Upper lobe of left lung (tissue), 6 donors: ENCODE measurements at regions not wholly inside any gene's neighbourhood (a gene's known extent, or its start where the extent isn't known, plus 50 kb on each side); places are given as distances from the start of the nearest gene placed in this dataset.

ENCODE experiments used
- ATAC-seq, 2 donors: fragments of 200-7000 bp; cut with Tn5 transposase; one replicate each; pipeline ENCODE4 v1.9.1; 2022; ENCODE audit warnings: mild to moderate bottlenecking in 2 of 2, moderate library complexity in 2 of 2; ENCODE audit not compliant: low FRiP score in 2 of 2
- DNase-seq, 2 donors: peaks; one replicate each; pipeline ENCODE4 v3.0.0-alpha.2; 2019 to 2020
- H3K27ac ChIP-seq, 4 donors: fragments of 200-600 bp; sonication (generic); one replicate each; pipeline ENCODE4 v1.5.1; 2016 to 2019
- H3K27me3 ChIP-seq, 4 donors: fragments of 200-600 bp; sonication (generic); one replicate each; pipeline ENCODE4 v1.5.1; 2017 to 2019
- H3K36me3 ChIP-seq, 4 donors: fragments of 200-600 bp; sonication (generic); one replicate each; pipeline ENCODE4 v1.5.1; 2016 to 2019
- H3K4me1 ChIP-seq, 4 donors: fragments of 200-600 bp; sonication (generic); one replicate each; pipeline ENCODE4 v1.5.1; 2018 to 2019
- H3K4me3 ChIP-seq, 4 donors: fragments of 200-600 bp; sonication (generic); one replicate each; pipeline ENCODE4 v1.5.1; 2017 to 2019; ENCODE audit warnings: mild to moderate bottlenecking in 2 of 4, moderate library complexity in 1 of 4
- H3K9me3 ChIP-seq, 4 donors: fragments of 200-600 bp; sonication (generic); one replicate each; pipeline ENCODE4 v1.5.1; 2018 to 2019
- CTCF ChIP-seq, 6 experiments: fragments of 450-650 bp in 4 of 6; fragments of 200-600 bp in 2 of 6; sonication (generic) in 2 of 6; IDR thresholded peaks; one replicate each; pipeline ENCODE4 v1.5.1; 2016 to 2019; ENCODE audit warnings: antibody characterized with exemption in 6 of 6
- EP300 ChIP-seq, 4 donors: sonication (generic); formaldehyde crosslinking; IDR thresholded peaks; one replicate each; pipeline ENCODE4 v1.5.1; 2017; ENCODE audit warnings: antibody characterized with exemption in 4 of 4, control low read depth in 2 of 4
- POLR2A ChIP-seq, 4 donors: fragments of 450-650 bp; IDR thresholded peaks; one replicate each; pipeline ENCODE4 v1.5.1; 2016 to 2017; ENCODE audit warnings: antibody characterized with exemption in 4 of 4, mild to moderate bottlenecking in 2 of 4
- POLR2AphosphoS5 ChIP-seq, 2 donors: sonication (generic); formaldehyde crosslinking; IDR thresholded peaks; one replicate each; pipeline ENCODE4 v1.5.1; 2017; ENCODE audit warnings: antibody characterized with exemption in 2 of 2
- WGBS, 2 donors: methylation state at CpG; one replicate each; pipeline ENCODE4 v1.1.5; 2017 to 2018; 5-methylcytosine and 5-hydroxymethylcytosine counted together
- donor health status: DM: no; HTN: no; CAD: no; lungs with moderate emphysema.
- donor health status: DM: no; HTN: yes; CAD: no; lungs with severe emphysema.

GRCh38 chr6:169035385-169036240 is 218.0 kb downstream of the THBS2 start:
- TF ChIP-seq CTCF (IDR thresholded peaks at IDR 0.05) (no peak), EP300 (IDR thresholded peaks at IDR 0.05) (no peak), POLR2AphosphoS5 (IDR thresholded peaks at IDR 0.05) (no peak), POLR2A (IDR thresholded peaks at IDR 0.05) (no peak)
- H3K27me3 ChIP-seq, result no peaks in the 10 kb centered on the region
- no peak overlapping the region for H3K4me3 ChIP-seq
- H3K9me3 ChIP-seq, result peaks cover 0 to 10% (median 0%) of the 10 kb centered on the region in 4 donors
- DNase-seq (no peak), ATAC-seq (peak in 1 of 2 donors; percentile 41)
- H3K36me3 ChIP-seq, result no peaks in the 10 kb centered on the region
- H3K4me1 ChIP-seq, result no peaks in the 10 kb centered on the region
- no peak overlapping the region for H3K27ac ChIP-seq
- 73 to 80% methylated on average over 8 of the region's 8 CpGs for WGBS, 2 donors

- Histone ChIP-seq H3K9me3 (peaks cover 0 to 10% (median 0%) of the 10 kb centered on the region in 4 donors), H3K36me3 (no peaks in the 10 kb centered on the region), H3K4me3 (no peak overlapping the region), H3K4me1 (no peaks in the 10 kb centered on the region), H3K27ac (no peak overlapping the region), H3K27me3 (no peaks in the 10 kb centered on the region)
- TF ChIP-seq EP300 (IDR thresholded peaks at IDR 0.05), result no peak
- TF ChIP-seq POLR2A (IDR thresholded peaks at IDR 0.05), result no peak
- TF ChIP-seq CTCF (IDR thresholded peaks at IDR 0.05), result no peak
- TF ChIP-seq POLR2AphosphoS5 (IDR thresholded peaks at IDR 0.05), result no peak
- DNase-seq (no peak), ATAC-seq (no peak)
- 74 to 82% methylated on average over 12 to 13 of the region's 13 CpGs for WGBS, 2 donors
Observed at GRCh38 chr6:169034516-169035167, 219.0 kb downstream of the THBS2 start.

GRCh38 chr6:169029861-169030260 is 223.8 kb downstream of the THBS2 start:
- DNase-seq (no peak), ATAC-seq (no peak)
- WGBS, 2 donors, result 41 to 62% methylated on average over 4 of the region's 4 CpGs
- Histone ChIP-seq H3K4me1 (no peaks in the 10 kb centered on the region), H3K36me3 (no peaks in the 10 kb centered on the region), H3K4me3 (no peak overlapping the region), H3K27ac (no peak overlapping the region), H3K27me3 (no peaks in the 10 kb centered on the region), H3K9me3 (no peaks in the 10 kb centered on the region)
- no peak for TF ChIP-seq POLR2A (IDR thresholded peaks at IDR 0.05)

- no peak overlapping the region for H3K27ac ChIP-seq
- WGBS, 2 donors, result 90 to 96% methylated on average over 3 of the region's 3 CpGs
- H3K9me3 ChIP-seq, result peaks cover 0 to 8% (median 0%) of the 10 kb centered on the region in 4 donors
- H3K36me3 ChIP-seq, result no peaks in the 10 kb centered on the region
- ATAC-seq (no peak), DNase-seq (no peak)
- TF ChIP-seq POLR2A (IDR thresholded peaks at IDR 0.05) (no peak), POLR2AphosphoS5 (IDR thresholded peaks at IDR 0.05) (no peak), CTCF (IDR thresholded peaks at IDR 0.05) (no peak), EP300 (IDR thresholded peaks at IDR 0.05) (no peak)
- no peaks in the 10 kb centered on the region for H3K4me1 ChIP-seq
- H3K27me3 ChIP-seq, result no peaks in the 10 kb centered on the region
- no peak overlapping the region for H3K4me3 ChIP-seq
Observed at GRCh38 chr6:169028343-169028742, 225.3 kb downstream of the THBS2 start.

GRCh38 chr6:169026175-169026574 is 227.5 kb downstream of the THBS2 start:
- DNase-seq, result no peak
- ATAC-seq, result no peak
- TF ChIP-seq CTCF (IDR thresholded peaks at IDR 0.05), result no peak
- no peak for TF ChIP-seq POLR2A (IDR thresholded peaks at IDR 0.05)
- no peak for TF ChIP-seq POLR2AphosphoS5 (IDR thresholded peaks at IDR 0.05)
- TF ChIP-seq EP300 (IDR thresholded peaks at IDR 0.05), result no peak
- Histone ChIP-seq H3K4me1 (no peaks in the 10 kb centered on the region), H3K27ac (no peak overlapping the region), H3K36me3 (no peaks in the 10 kb centered on the region), H3K4me3 (no peak overlapping the region), H3K9me3 (peaks cover 0 to 9% (median 0%) of the 10 kb centered on the region in 4 donors), H3K27me3 (no peaks in the 10 kb centered on the region)
- WGBS, 2 donors, result 71 to 79% methylated on average over 5 of the region's 5 CpGs
